Esophagus squamous epithelium (tissue), 4 donors: ENCODE measurements at regions not wholly inside any gene's neighbourhood (a gene's known extent, or its start where the extent isn't known, plus 50 kb on each side); places are given as distances from the start of the nearest gene placed in this dataset.

Source experiments
- POLR2A ChIP-seq, 4 donors: fragments of 450-650 bp; IDR thresholded peaks; one replicate each; pipeline ENCODE4 v1.6.1; 2017; ENCODE audit warnings: antibody characterized with exemption in 4 of 4, mild to moderate bottlenecking in 4 of 4, moderate library complexity in 3 of 4
- TF ChIP-seq, protein P1 (sequence below), 6 experiments: fragments of 450-650 bp in 4 of 6; fragments of 200-600 bp in 2 of 6; sonication (generic) in 2 of 6; IDR thresholded peaks; one replicate each; pipeline ENCODE4 v1.5.1; 2016 to 2019; ENCODE audit warnings: antibody characterized with exemption in 6 of 6, mild to moderate bottlenecking in 4 of 6, moderate library complexity in 4 of 6

DNA sequence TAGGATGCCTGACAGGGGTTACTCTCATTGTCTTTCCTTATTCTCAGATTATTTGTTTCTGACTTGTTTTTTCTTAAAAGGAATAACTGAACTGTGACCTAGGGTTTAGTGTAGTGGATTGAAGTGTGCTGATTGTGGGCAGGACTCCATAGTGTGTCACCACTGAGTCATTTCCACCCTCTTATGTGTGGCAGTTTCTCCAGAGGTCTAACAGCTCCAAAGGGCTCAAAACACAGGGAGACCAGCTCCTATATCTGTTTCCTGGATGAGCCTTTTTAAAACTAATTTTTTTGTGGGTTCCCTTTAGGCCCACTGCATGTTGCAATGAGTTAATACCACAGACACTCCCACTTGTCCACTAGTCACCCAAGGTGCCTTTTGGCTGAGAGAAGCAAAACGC lies 951.1 kb upstream of the ADGRB3 start:
- no peak for TF ChIP-seq POLR2A (IDR thresholded peaks at IDR 0.05)
- TF ChIP-seq, protein P1, sequence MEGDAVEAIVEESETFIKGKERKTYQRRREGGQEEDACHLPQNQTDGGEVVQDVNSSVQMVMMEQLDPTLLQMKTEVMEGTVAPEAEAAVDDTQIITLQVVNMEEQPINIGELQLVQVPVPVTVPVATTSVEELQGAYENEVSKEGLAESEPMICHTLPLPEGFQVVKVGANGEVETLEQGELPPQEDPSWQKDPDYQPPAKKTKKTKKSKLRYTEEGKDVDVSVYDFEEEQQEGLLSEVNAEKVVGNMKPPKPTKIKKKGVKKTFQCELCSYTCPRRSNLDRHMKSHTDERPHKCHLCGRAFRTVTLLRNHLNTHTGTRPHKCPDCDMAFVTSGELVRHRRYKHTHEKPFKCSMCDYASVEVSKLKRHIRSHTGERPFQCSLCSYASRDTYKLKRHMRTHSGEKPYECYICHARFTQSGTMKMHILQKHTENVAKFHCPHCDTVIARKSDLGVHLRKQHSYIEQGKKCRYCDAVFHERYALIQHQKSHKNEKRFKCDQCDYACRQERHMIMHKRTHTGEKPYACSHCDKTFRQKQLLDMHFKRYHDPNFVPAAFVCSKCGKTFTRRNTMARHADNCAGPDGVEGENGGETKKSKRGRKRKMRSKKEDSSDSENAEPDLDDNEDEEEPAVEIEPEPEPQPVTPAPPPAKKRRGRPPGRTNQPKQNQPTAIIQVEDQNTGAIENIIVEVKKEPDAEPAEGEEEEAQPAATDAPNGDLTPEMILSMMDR (IDR thresholded peaks at IDR 0.05), result no peak
